Astrocyte (in vitro differentiated cells and primary cell): ENCODE measurements at regions not wholly inside any gene's neighbourhood (a gene's known extent, or its start where the extent isn't known, plus 50 kb on each side); places are given as distances from the start of the nearest gene placed in this dataset.
"Not testable (repeated sequence)": the region's sequence is repeated elsewhere in the genome, so short reads cannot be mapped to it uniquely, and the experiment has no call there.

Experiments used
- DNase-seq: peaks from one replicate; pipeline ENCODE4 v3.0.0-alpha.2; 2010; ENCODE audit warnings: low read depth
- FAIRE-seq: peaks from 2 replicates; lab custom pipeline; 2011; peaks lifted over from hg19 to GRCh38; lab: Jason Lieb, UNC
- H2AFZ ChIP-seq: 2 replicates; pipeline ENCODE4 v1.6.0; 2012; ENCODE audit warnings: low read depth, low read length, inconsistent platforms
- H3K27ac ChIP-seq: 2 replicates; pipeline ENCODE4 v1.5.1; 2011; ENCODE audit warnings: low read depth, low read length, inconsistent platforms
- H3K27me3 ChIP-seq: 2 replicates; pipeline ENCODE4 v1.6.0; 2011; ENCODE audit warnings: low read length, inconsistent platforms; ENCODE audit not compliant: insufficient read depth
- H3K36me3 ChIP-seq: 2 replicates; pipeline ENCODE4 v1.5.1; 2011; ENCODE audit warnings: low read length, inconsistent platforms; ENCODE audit not compliant: insufficient read depth
- H3K4me1 ChIP-seq: 2 replicates; pipeline ENCODE4 v1.5.1; 2011; ENCODE audit warnings: low read length, inconsistent platforms; ENCODE audit not compliant: insufficient read depth
- H3K4me2 ChIP-seq: 2 replicates; pipeline ENCODE4 v1.6.0; 2012; ENCODE audit warnings: low read length, inconsistent platforms
- H3K4me3 ChIP-seq: 2 replicates; pipeline ENCODE4 v1.5.1; 2011; ENCODE audit warnings: low read depth, mild to moderate bottlenecking, low read length, inconsistent platforms; ENCODE audit not compliant: insufficient read depth
- H3K79me2 ChIP-seq: 2 replicates; pipeline ENCODE4 v1.6.0; 2012; ENCODE audit warnings: mild to moderate bottlenecking, low read length, inconsistent platforms; ENCODE audit not compliant: insufficient read depth
- H3K9ac ChIP-seq: 2 replicates; pipeline ENCODE4 v1.6.0; 2012; ENCODE audit warnings: mild to moderate bottlenecking, low read length, inconsistent platforms
- H3K9me3 ChIP-seq: 2 replicates; pipeline ENCODE4 v1.5.1; 2012; ENCODE audit warnings: low read depth, mild to moderate bottlenecking, low read length, inconsistent platforms; ENCODE audit not compliant: insufficient read depth
- H4K20me1 ChIP-seq: 2 replicates; pipeline ENCODE4 v1.6.0; 2012; ENCODE audit warnings: low read length, inconsistent platforms; ENCODE audit not compliant: insufficient read depth
- H3K27ac Mint-ChIP-seq: one replicate; pipeline ENCODE4 v1.8.0; 2021; ENCODE audit warnings: mild to moderate bottlenecking, mixed read lengths; ENCODE audit not compliant: unreplicated experiment
- H3K27me3 Mint-ChIP-seq: one replicate; pipeline ENCODE4 v1.8.0; 2021; ENCODE audit warnings: low read depth, mixed read lengths; ENCODE audit not compliant: unreplicated experiment
- H3K36me3 Mint-ChIP-seq: one replicate; pipeline ENCODE4 v1.8.0; 2021; ENCODE audit warnings: low read depth, mixed read lengths; ENCODE audit not compliant: unreplicated experiment
- H3K4me1 Mint-ChIP-seq: one replicate; pipeline ENCODE4 v1.8.0; 2021; ENCODE audit warnings: low read depth, mixed read lengths; ENCODE audit not compliant: unreplicated experiment
- H3K4me3 Mint-ChIP-seq: one replicate; pipeline ENCODE4 v1.8.0; 2021; ENCODE audit warnings: mild to moderate bottlenecking, moderate library complexity, mixed read lengths; ENCODE audit not compliant: unreplicated experiment
- H3K9me3 Mint-ChIP-seq: one replicate; pipeline ENCODE4 v1.8.0; 2021; ENCODE audit warnings: mild to moderate bottlenecking, mixed read lengths; ENCODE audit not compliant: unreplicated experiment
- CTCF ChIP-seq: IDR thresholded peaks from 2 replicates; pipeline ENCODE4 v1.5.1; 2011; ENCODE audit warnings: low read depth, mild to moderate bottlenecking, inconsistent platforms, low read length, moderate library complexity; ENCODE audit not compliant: insufficient read depth
- EZH2 ChIP-seq: IDR thresholded peaks from 2 replicates; pipeline ENCODE4 v1.6.1; 2012; ENCODE audit warnings: mild to moderate bottlenecking, low read length, inconsistent platforms; ENCODE audit not compliant: insufficient read depth

DNA sequence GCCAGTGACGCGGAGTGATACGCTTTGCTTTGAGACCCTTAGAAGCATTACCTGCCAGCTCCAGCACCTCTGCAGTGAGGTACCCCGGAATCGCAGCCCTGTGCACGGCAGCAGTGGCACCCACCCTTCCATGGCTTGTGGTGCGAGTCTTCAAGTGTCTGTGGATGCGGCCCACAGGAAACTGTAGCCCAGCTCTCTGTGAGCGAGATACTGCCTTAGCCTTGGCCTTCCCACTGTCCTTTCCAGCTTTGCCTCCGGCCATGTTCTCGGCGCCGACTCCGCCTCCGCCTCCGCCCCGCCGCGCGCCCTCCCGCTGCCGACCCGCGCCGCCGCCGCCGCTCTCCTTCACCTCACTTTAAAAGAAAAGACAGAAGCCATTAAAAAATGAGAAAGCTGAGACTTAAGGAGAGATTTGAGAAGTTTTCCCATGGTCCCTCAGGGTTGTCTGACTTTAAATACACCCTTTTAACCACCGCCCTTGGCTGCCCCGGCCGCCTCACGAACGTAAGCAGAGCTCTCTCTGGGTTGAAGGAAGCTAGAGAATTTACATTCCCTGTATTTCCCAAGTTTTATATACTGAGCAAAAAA is 78.5 kb upstream of the FAM174B start:
- H3K4me1 ChIP-seq: no peaks in the 10 kb centered on the region
- peak; percentile 44 for DNase-seq
- no peak for FAIRE-seq
- H3K27ac ChIP-seq: no peak overlapping the region
- H3K79me2 ChIP-seq: no peaks in the 10 kb centered on the region
- no peaks in the 10 kb centered on the region for H3K27me3 ChIP-seq
- H3K27ac Mint-ChIP-seq: peak overlapping the region; percentile 75
- TF ChIP-seq EZH2 (no peak), CTCF (no peak)
- peak overlapping the region; percentile 64 for H3K4me3 ChIP-seq
- H3K9ac ChIP-seq: peak overlapping the region; percentile 80
- no peaks in the 10 kb centered on the region for H3K9me3 ChIP-seq
- peak overlapping the region; percentile 96 for H2AFZ ChIP-seq
- no peaks in the 10 kb centered on the region for H3K36me3 Mint-ChIP-seq
- H3K4me2 ChIP-seq: peak overlapping the region; percentile 90
- no peaks in the 10 kb centered on the region for H4K20me1 ChIP-seq
- no peaks in the 10 kb centered on the region for H3K36me3 ChIP-seq
- no peaks in the 10 kb centered on the region for H3K9me3 Mint-ChIP-seq
- no peaks in the 10 kb centered on the region for H3K4me1 Mint-ChIP-seq
- H3K27me3 Mint-ChIP-seq: no peaks in the 10 kb centered on the region
- peak overlapping the region; percentile 80 for H3K4me3 Mint-ChIP-seq

- not testable (repeated sequence) for DNase-seq, H3K36me3 ChIP-seq, H3K27me3 Mint-ChIP-seq, H3K27me3 ChIP-seq, FAIRE-seq, H3K9me3 ChIP-seq, H3K9ac ChIP-seq, H3K4me3 Mint-ChIP-seq, H2AFZ ChIP-seq, H3K79me2 ChIP-seq, H3K27ac ChIP-seq, H3K36me3 Mint-ChIP-seq, H3K9me3 Mint-ChIP-seq, H3K4me2 ChIP-seq, H3K4me1 Mint-ChIP-seq, H3K4me1 ChIP-seq, H3K27ac Mint-ChIP-seq, H3K4me3 ChIP-seq, H4K20me1 ChIP-seq
These were observed 83.7 kb upstream of the FAM174B start for GRCh38 chr15:92739246-92739645.

DNA sequence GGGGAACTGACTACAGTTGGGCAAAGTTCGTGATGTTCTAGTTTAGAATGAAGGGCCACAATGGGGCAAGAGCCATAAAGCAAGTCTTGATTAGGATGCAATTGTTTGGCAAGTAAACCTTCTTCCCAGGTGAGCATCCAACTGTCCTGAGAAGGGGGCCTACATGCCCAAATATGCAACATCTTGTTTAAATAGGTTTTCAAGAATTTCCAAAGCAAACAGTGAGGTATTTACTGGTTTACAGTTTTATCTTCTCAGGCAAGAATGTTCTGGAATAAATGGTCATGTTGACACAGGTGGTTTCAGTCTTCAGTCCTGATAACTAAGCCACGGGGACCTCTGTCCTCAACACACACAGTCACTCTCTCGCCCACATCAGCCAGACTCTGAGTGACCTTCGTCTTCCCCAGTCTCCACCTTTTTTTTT is 90.3 kb upstream of the FAM174B start:
- H3K27me3 Mint-ChIP-seq: peaks cover 1% of the 10 kb centered on the region
- Histone ChIP-seq H3K4me1 (no peaks in the 10 kb centered on the region), H3K4me2 (no peak overlapping the region), H3K36me3 (no peaks in the 10 kb centered on the region), H4K20me1 (no peaks in the 10 kb centered on the region), H3K79me2 (no peaks in the 10 kb centered on the region), H3K9me3 (no peaks in the 10 kb centered on the region), H2AFZ (no peak overlapping the region), H3K9ac (no peak overlapping the region), H3K27ac (no peak overlapping the region), H3K27me3 (no peaks in the 10 kb centered on the region), H3K4me3 (no peak overlapping the region)
- DNase-seq (no peak), FAIRE-seq (no peak)
- H3K9me3 Mint-ChIP-seq: no peaks in the 10 kb centered on the region
- no peaks in the 10 kb centered on the region for H3K4me1 Mint-ChIP-seq
- H3K4me3 Mint-ChIP-seq: no peak overlapping the region
- H3K27ac Mint-ChIP-seq: no peak overlapping the region
- TF ChIP-seq CTCF: no peak
- no peak for TF ChIP-seq EZH2
- H3K36me3 Mint-ChIP-seq: no peaks in the 10 kb centered on the region
